OCI-LY7 (cell line): ENCODE measurements at regions not wholly inside any gene's neighbourhood (a gene's known extent, or its start where the extent isn't known, plus 50 kb on each side); places are given as distances from the start of the nearest gene placed in this dataset.
A peak's percentile ranks its signal among the peaks of the same experiment; 100 is the strongest.

ENCODE experiments used
- BruUV-seq: library from RNA; stranded (reverse); fragments of 400-500 nt; replicated peaks from 2 replicates; lab custom pipeline; 2021; lab: Mats Ljungman, UMichigan
- CTCF ChIA-PET: fragments of 300-600 bp; sonication (Branson Sonifier 250); formaldehyde crosslinking; loops from one replicate; lab custom pipeline; 2022; ENCODE audit warnings: antibody characterized with exemption; ENCODE audit not compliant: unreplicated experiment; lab: Charles Lee
- POLR2A ChIA-PET: fragments of 300-600 bp; sonication (Branson Sonifier 250); formaldehyde crosslinking; loops from one replicate; lab custom pipeline; 2022; ENCODE audit warnings: antibody characterized with exemption; lab: Charles Lee
- DNase-seq: peaks from one replicate; pipeline ENCODE4 v3.0.0-alpha.2; 2015; ENCODE audit warnings: low spot score
- H2AFZ ChIP-seq: fragments of 200-600 bp; sonication (generic), shearing (Covaris generic); 2 replicates; pipeline ENCODE4 v1.6.1; 2014; ENCODE audit warnings: mild to moderate bottlenecking, antibody characterized with exemption, low read length, moderate library complexity
- H3K27ac ChIP-seq: fragments of 200-600 bp; sonication (generic); 2 replicates; pipeline ENCODE4 v1.5.1; 2014; ENCODE audit warnings: mixed run types, low read depth, mild to moderate bottlenecking, moderate library complexity, low read length, inconsistent platforms; ENCODE audit not compliant: poor library complexity, severe bottlenecking
- H3K36me3 ChIP-seq: fragments of 200-600 bp; sonication (generic); 2 replicates; pipeline ENCODE4 v1.6.1; 2014; ENCODE audit warnings: mild to moderate bottlenecking, antibody characterized with exemption, low read length, moderate library complexity, mixed read lengths; ENCODE audit not compliant: insufficient read depth
- H3K4me1 ChIP-seq: fragments of 200-600 bp; sonication (generic); 2 replicates; pipeline ENCODE4 v1.5.1; 2014; ENCODE audit warnings: mild to moderate bottlenecking, low read length; ENCODE audit not compliant: insufficient read depth, poor library complexity, severe bottlenecking
- H3K4me2 ChIP-seq: fragments of 200-600 bp; sonication (generic); 2 replicates; pipeline ENCODE4 v1.6.1; 2014; ENCODE audit warnings: mild to moderate bottlenecking, low read length
- H3K4me3 ChIP-seq: fragments of 200-600 bp; sonication (generic); 2 replicates; pipeline ENCODE4 v1.5.1; 2014; ENCODE audit warnings: mild to moderate bottlenecking, low read depth, low read length; ENCODE audit not compliant: poor library complexity, severe bottlenecking
- H3K79me2 ChIP-seq: fragments of 200-600 bp; sonication (generic); 2 replicates; pipeline ENCODE4 v1.6.1; 2016; ENCODE audit warnings: low read depth, mild to moderate bottlenecking, low read length, moderate library complexity, mixed read lengths; ENCODE audit not compliant: insufficient read depth
- H3K9me2 ChIP-seq: fragments of 200-600 bp; sonication (generic); 2 replicates; pipeline ENCODE4 v1.6.1; 2016; ENCODE audit warnings: mild to moderate bottlenecking, low read length, mixed read lengths; ENCODE audit not compliant: insufficient read depth
- H3K9me3 ChIP-seq: fragments of 200-600 bp; sonication (generic); 2 replicates; pipeline ENCODE4 v1.6.1; 2014; ENCODE audit warnings: mild to moderate bottlenecking, mixed run types, low read length, mixed read lengths
- H4K20me1 ChIP-seq: fragments of 200-600 bp; sonication (generic); 2 replicates; pipeline ENCODE4 v1.6.1; 2014; ENCODE audit warnings: mild to moderate bottlenecking, antibody characterized with exemption, low read length, moderate library complexity, mixed read lengths; ENCODE audit not compliant: insufficient read depth
- CTCF ChIP-seq: fragments of 200-600 bp; sonication (generic); conservative IDR thresholded peaks from 2 replicates; pipeline ENCODE4 v1.5.1; 2014; ENCODE audit warnings: mild to moderate bottlenecking, antibody characterized with exemption, low read length, moderate library complexity, mixed read lengths
- EZH2phosphoT487 ChIP-seq: fragments of 200-600 bp; sonication (generic); IDR thresholded peaks from 2 replicates; pipeline ENCODE4 v1.6.1; 2018; ENCODE audit warnings: low read depth, borderline replicate concordance, mild to moderate bottlenecking, mixed run types, antibody characterized with exemption, low read length, moderate library complexity, mixed read lengths
- intact Hi-C: fragments of 100-400 bp; cut with micrococcal nuclease; formaldehyde crosslinking; loops from one replicate; pipeline ENCODE4 v1.10.0; 2022; ENCODE audit not compliant: unreplicated experiment

- H3K4me2 ChIP-seq = no peak overlapping the region
- no peak overlapping the region for H2AFZ ChIP-seq
- H3K4me1 ChIP-seq = no peaks in the 10 kb centered on the region
- TF ChIP-seq EZH2phosphoT487 (no peak), CTCF (no peak)
- ChIA-PET POLR2A (no interaction called here), CTCF (no interaction called here)
- H3K9me2 ChIP-seq = no peaks in the 10 kb centered on the region
- H3K4me3 ChIP-seq = no peak overlapping the region
- no peaks in the 10 kb centered on the region for H4K20me1 ChIP-seq
- no peak overlapping the region for H3K27ac ChIP-seq
- H3K79me2 ChIP-seq = no peaks in the 10 kb centered on the region
- intact Hi-C loops = no loop called here
- no peaks in the 10 kb centered on the region for H3K9me3 ChIP-seq
- DNase-seq = no peak
- no TSS peak for BruUV-seq
- no peaks in the 10 kb centered on the region for H3K36me3 ChIP-seq
These were observed 57.8 kb upstream of the BCL11B start for GRCh38 chr14:99329711-99330315.

- H3K4me3 ChIP-seq = no peak overlapping the region
- H3K36me3 ChIP-seq = no peaks in the 10 kb centered on the region
- H3K4me1 ChIP-seq = no peaks in the 10 kb centered on the region
- ChIA-PET POLR2A (no interaction called here), CTCF (no interaction called here)
- H3K9me3 ChIP-seq = no peaks in the 10 kb centered on the region
- no peak for DNase-seq
- H3K4me2 ChIP-seq = no peak overlapping the region
- H2AFZ ChIP-seq = no peak overlapping the region
- no peaks in the 10 kb centered on the region for H4K20me1 ChIP-seq
- intact Hi-C loops = no loop called here
- no peak overlapping the region for H3K27ac ChIP-seq
- TF ChIP-seq EZH2phosphoT487 (no peak), CTCF (no peak; the same call in 1 of the 2 replicates)
- BruUV-seq = no TSS peak
- H3K79me2 ChIP-seq = no peaks in the 10 kb centered on the region
- H3K9me2 ChIP-seq = no peaks in the 10 kb centered on the region
These were observed 55.7 kb upstream of the BCL11B start for GRCh38 chr14:99327458-99328250.

- Histone ChIP-seq H3K36me3 (no peaks in the 10 kb centered on the region), H3K9me2 (no peaks in the 10 kb centered on the region), H3K27ac (no peak overlapping the region), H4K20me1 (no peaks in the 10 kb centered on the region), H3K79me2 (no peaks in the 10 kb centered on the region), H3K4me3 (no peak overlapping the region), H3K4me2 (no peak overlapping the region), H3K4me1 (no peaks in the 10 kb centered on the region), H2AFZ (no peak overlapping the region), H3K9me3 (no peaks in the 10 kb centered on the region)
- TF ChIP-seq EZH2phosphoT487 (no peak), CTCF (peak; percentile 56)
- no peak for DNase-seq
- BruUV-seq = no TSS peak
- intact Hi-C loops = no loop called here
- POLR2A ChIA-PET = no interaction called here
- CTCF ChIA-PET = no interaction called here
These were observed 55.1 kb upstream of the BCL11B start for GRCh38 chr14:99327050-99327449.
